Activated T-helper 1 cell treated with anti-CD3 and anti-CD28 coated beads, Interleukin-12 subunit alpha, Interleukin-12 subunit beta, Interleukin-2, Interleukin-4 antibody, amounts not matched to agents 30 ng/mL and 10 ng/mL and 1 ng/mL, durations not matched to agents 14 hours and 24 hours and 36 hours (primary cell): ENCODE measurements at regions not wholly inside any gene's neighbourhood (a gene's known extent, or its start where the extent isn't known, plus 50 kb on each side); places are given as distances from the start of the nearest gene placed in this dataset.

ENCODE experiments used
- DNase-seq: peaks from one replicate; pipeline ENCODE4 v3.0.0; 2021; ENCODE audit warnings: low spot score
- H3K27ac Mint-ChIP-seq: one replicate; pipeline ENCODE4 v1.8.0; 2021; ENCODE audit warnings: mild to moderate bottlenecking, mixed read lengths
- H3K27me3 Mint-ChIP-seq: one replicate; pipeline ENCODE4 v1.8.0; 2022; ENCODE audit warnings: mild to moderate bottlenecking, moderate library complexity, mixed read lengths; ENCODE audit not compliant: insufficient read depth
- H3K36me3 Mint-ChIP-seq: one replicate; pipeline ENCODE4 v1.8.0; 2021; ENCODE audit warnings: low read depth, mixed read lengths
- H3K4me1 Mint-ChIP-seq: one replicate; pipeline ENCODE4 v1.8.0; 2021; ENCODE audit warnings: low read depth, mixed read lengths
- H3K4me3 Mint-ChIP-seq: one replicate; pipeline ENCODE4 v1.8.0; 2021; ENCODE audit warnings: mild to moderate bottlenecking, moderate library complexity, mixed read lengths
- H3K9me3 Mint-ChIP-seq: one replicate; pipeline ENCODE4 v1.8.0; 2021; ENCODE audit warnings: mixed read lengths
- intact Hi-C: fragments of 100-400 bp; cut with micrococcal nuclease; formaldehyde crosslinking; loops from one replicate; pipeline ENCODE4 v1.15.1; 2024

- Mint-ChIP-seq H3K36me3 (no peaks in the 10 kb centered on the region), H3K27me3 (no peaks in the 10 kb centered on the region), H3K4me3 (no peak overlapping the region), H3K4me1 (no peaks in the 10 kb centered on the region), H3K9me3 (no peaks in the 10 kb centered on the region), H3K27ac (no peak overlapping the region)
- intact Hi-C loops = no loop called here
- DNase-seq = no peak
Observed at GRCh38 chr4:178080312-178080711, 638.1 kb upstream of the AGA start.

GRCh38 chr4:178081176-178081575, 638.9 kb upstream of the AGA start:
- Mint-ChIP-seq H3K9me3 (no peaks in the 10 kb centered on the region), H3K4me3 (no peak overlapping the region), H3K36me3 (no peaks in the 10 kb centered on the region), H3K27ac (no peak overlapping the region), H3K4me1 (no peaks in the 10 kb centered on the region), H3K27me3 (no peaks in the 10 kb centered on the region)
- intact Hi-C loops = no loop called here
- no peak for DNase-seq

DNA sequence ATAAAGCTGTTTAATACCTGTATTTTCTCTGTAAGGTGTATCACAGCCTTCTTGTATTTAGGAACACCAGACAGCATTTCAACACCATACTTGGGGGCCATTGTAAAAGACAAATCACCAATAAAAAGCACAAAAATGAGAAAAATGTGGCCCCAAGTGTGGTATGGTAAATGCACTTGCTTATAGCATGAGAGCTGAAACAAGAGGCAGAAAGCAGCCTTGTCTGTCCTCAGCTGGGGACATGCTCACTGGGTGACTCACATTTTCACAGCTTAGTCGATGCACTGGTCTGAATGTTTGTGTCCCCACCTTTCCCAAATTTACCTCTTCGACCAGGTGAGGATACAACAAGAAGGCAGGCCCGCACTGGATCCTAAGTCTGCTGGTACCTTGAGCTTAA, 639.7 kb upstream of the AGA start:
- no peaks in the 10 kb centered on the region for H3K27me3 Mint-ChIP-seq
- H3K4me1 Mint-ChIP-seq = no peaks in the 10 kb centered on the region
- no peaks in the 10 kb centered on the region for H3K9me3 Mint-ChIP-seq
- no peak overlapping the region for H3K4me3 Mint-ChIP-seq
- no peaks in the 10 kb centered on the region for H3K36me3 Mint-ChIP-seq
- DNase-seq = no peak
- intact Hi-C loops = no loop called here
- H3K27ac Mint-ChIP-seq = no peak overlapping the region

- intact Hi-C loops = no loop called here
- DNase-seq = no peak
- Mint-ChIP-seq H3K27ac (no peak overlapping the region), H3K9me3 (no peaks in the 10 kb centered on the region), H3K4me1 (no peaks in the 10 kb centered on the region), H3K27me3 (no peaks in the 10 kb centered on the region), H3K36me3 (no peaks in the 10 kb centered on the region), H3K4me3 (no peak overlapping the region)
Observed at GRCh38 chr4:178082906-178083305, 640.7 kb upstream of the AGA start.

GRCh38 chr4:178083968-178084367, 641.7 kb upstream of the AGA start:
- Mint-ChIP-seq H3K27ac (no peak overlapping the region), H3K9me3 (no peaks in the 10 kb centered on the region), H3K36me3 (no peaks in the 10 kb centered on the region), H3K4me3 (no peak overlapping the region), H3K4me1 (no peaks in the 10 kb centered on the region), H3K27me3 (no peaks in the 10 kb centered on the region)
- no peak for DNase-seq
- intact Hi-C loops = no loop called here

DNA sequence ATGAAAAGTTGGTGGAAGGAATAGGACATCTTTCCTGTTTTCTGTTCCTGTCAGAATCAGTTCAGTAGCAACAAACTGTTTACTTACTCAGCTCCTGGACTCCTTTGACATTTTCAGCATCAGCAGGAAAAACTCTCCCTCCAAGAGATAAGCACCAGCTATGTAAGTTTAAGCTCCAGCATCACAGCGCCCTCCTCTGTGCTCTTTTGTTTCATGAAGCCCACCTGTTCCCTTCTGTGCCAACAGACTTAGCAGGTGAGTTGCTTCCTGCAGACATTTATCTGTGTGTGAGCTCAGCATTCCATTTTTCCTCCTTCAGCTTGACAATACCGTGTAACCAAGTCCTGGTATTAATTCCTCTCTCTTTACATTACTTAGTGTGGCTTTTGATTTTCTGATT, 644.1 kb upstream of the AGA start:
- no peak overlapping the region for H3K4me3 Mint-ChIP-seq
- H3K36me3 Mint-ChIP-seq = no peaks in the 10 kb centered on the region
- no peaks in the 10 kb centered on the region for H3K27me3 Mint-ChIP-seq
- no peak for DNase-seq
- intact Hi-C loops = no loop called here
- no peaks in the 10 kb centered on the region for H3K9me3 Mint-ChIP-seq
- no peak overlapping the region for H3K27ac Mint-ChIP-seq
- H3K4me1 Mint-ChIP-seq = no peaks in the 10 kb centered on the region

- DNase-seq = no peak
- Mint-ChIP-seq H3K36me3 (no peaks in the 10 kb centered on the region), H3K4me3 (no peak overlapping the region), H3K9me3 (no peaks in the 10 kb centered on the region), H3K27me3 (no peaks in the 10 kb centered on the region), H3K4me1 (no peaks in the 10 kb centered on the region), H3K27ac (no peak overlapping the region)
- intact Hi-C loops = no loop called here
Observed at GRCh38 chr4:178090640-178091411, 648.6 kb upstream of the AGA start.

- intact Hi-C loops = no loop called here
- no peaks in the 10 kb centered on the region for H3K9me3 Mint-ChIP-seq
- no peak overlapping the region for H3K4me3 Mint-ChIP-seq
- no peaks in the 10 kb centered on the region for H3K36me3 Mint-ChIP-seq
- no peak overlapping the region for H3K27ac Mint-ChIP-seq
- H3K4me1 Mint-ChIP-seq = no peaks in the 10 kb centered on the region
- DNase-seq = no peak
- no peaks in the 10 kb centered on the region for H3K27me3 Mint-ChIP-seq
Observed at GRCh38 chr4:178102139-178102538, 659.9 kb upstream of the AGA start.

GRCh38 chr4:178105242-178105641, 663.0 kb upstream of the AGA start:
- Mint-ChIP-seq H3K27ac (no peak overlapping the region), H3K36me3 (no peaks in the 10 kb centered on the region), H3K27me3 (no peaks in the 10 kb centered on the region), H3K4me3 (no peak overlapping the region), H3K9me3 (no peaks in the 10 kb centered on the region), H3K4me1 (no peaks in the 10 kb centered on the region)
- DNase-seq = no peak
- intact Hi-C loops = no loop called here

GRCh38 chr4:178136736-178137345, 694.6 kb upstream of the AGA start:
- Mint-ChIP-seq H3K27me3 (no peaks in the 10 kb centered on the region), H3K9me3 (peaks cover 29% of the 10 kb centered on the region), H3K4me1 (no peaks in the 10 kb centered on the region), H3K36me3 (no peaks in the 10 kb centered on the region), H3K27ac (no peak overlapping the region), H3K4me3 (no peak overlapping the region)
- DNase-seq = no peak
- intact Hi-C loops = no loop called here

GRCh38 chr4:178137732-178138471, 695.7 kb upstream of the AGA start:
- no peaks in the 10 kb centered on the region for H3K4me1 Mint-ChIP-seq

GRCh38 chr4:178138491-178138890, 696.3 kb upstream of the AGA start:
- intact Hi-C loops = no loop called here
- H3K4me3 Mint-ChIP-seq = no peak overlapping the region
- no peak overlapping the region for H3K27ac Mint-ChIP-seq
- H3K36me3 Mint-ChIP-seq = no peaks in the 10 kb centered on the region
- no peaks in the 10 kb centered on the region for H3K4me1 Mint-ChIP-seq
- DNase-seq = no peak
- no peaks in the 10 kb centered on the region for H3K27me3 Mint-ChIP-seq
- H3K9me3 Mint-ChIP-seq = peaks cover 33% of the 10 kb centered on the region

More at GRCh38 chr4:178137732-178138471, 695.7 kb upstream of the AGA start:
- H3K36me3 Mint-ChIP-seq = no peaks in the 10 kb centered on the region
- intact Hi-C loops = no loop called here
- DNase-seq = no peak
- no peaks in the 10 kb centered on the region for H3K27me3 Mint-ChIP-seq
- peaks cover 30% of the 10 kb centered on the region for H3K9me3 Mint-ChIP-seq
- H3K27ac Mint-ChIP-seq = no peak overlapping the region
- H3K4me3 Mint-ChIP-seq = no peak overlapping the region

DNA sequence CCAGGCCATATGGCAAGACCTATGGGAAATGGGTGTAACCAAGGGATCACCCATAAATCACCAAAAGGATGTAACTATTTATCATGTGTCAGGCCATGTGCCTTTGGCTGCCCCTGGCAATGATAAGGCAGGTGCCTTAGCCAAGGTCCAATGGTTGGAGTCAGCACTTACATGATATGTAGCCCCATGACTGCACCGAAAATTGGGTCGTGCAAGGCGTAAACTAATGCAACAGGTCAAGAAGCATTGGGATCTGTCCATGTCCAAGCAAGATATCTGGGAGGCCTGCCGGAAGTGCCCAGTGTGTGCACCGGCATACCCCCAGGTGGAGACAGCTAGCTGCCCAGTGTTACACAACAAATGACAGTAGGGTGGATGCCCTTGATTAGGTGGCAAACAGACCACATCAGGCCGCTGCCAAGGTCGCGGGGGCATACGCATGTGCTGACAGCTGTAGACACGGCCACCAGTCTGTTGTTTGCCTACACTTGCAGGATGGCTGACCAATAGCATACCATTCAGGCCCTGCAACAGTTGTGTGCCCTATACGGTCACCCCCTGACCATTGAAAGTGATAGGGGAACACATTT, 698.2 kb upstream of the AGA start:
- H3K9me3 Mint-ChIP-seq = peaks cover 34% of the 10 kb centered on the region
- H3K4me1 Mint-ChIP-seq = no peaks in the 10 kb centered on the region
- H3K27ac Mint-ChIP-seq = no peak overlapping the region
- intact Hi-C loops = no loop called here
- no peaks in the 10 kb centered on the region for H3K27me3 Mint-ChIP-seq
- no peak for DNase-seq
- H3K36me3 Mint-ChIP-seq = no peaks in the 10 kb centered on the region
- H3K4me3 Mint-ChIP-seq = no peak overlapping the region
